ENCODE measurements at regions not wholly inside any gene's neighbourhood (a gene's known extent, or its start where the extent isn't known, plus 50 kb on each side); places are given as distances from the start of the nearest gene placed in this dataset.
"Not testable (repeated sequence)": the region's sequence is repeated elsewhere in the genome, so short reads cannot be mapped to it uniquely, and the experiment has no call there.

GRCh38 chr1:194629011-194629410 lies 1442.6 kb upstream of the B3GALT2 start:
- no peak overlapping the region for H3K4me3 ChIP-seq (ENCODE audit: low read depth, low read length)
- no peak for TF ChIP-seq CTCF (IDR thresholded peaks at IDR 0.05; ENCODE audit: insufficient read depth, low read length)
- DNase-seq (ENCODE audit: low read depth) = no peak

GRCh38 chr1:194624833-194625232 lies 1438.4 kb upstream of the B3GALT2 start:
- no peak overlapping the region for H3K4me3 ChIP-seq (ENCODE audit: low read depth, low read length)
- no peak for DNase-seq (ENCODE audit: low read depth)
- no peak for TF ChIP-seq CTCF (IDR thresholded peaks at IDR 0.05; ENCODE audit: insufficient read depth, low read length)

- H3K4me3 ChIP-seq (ENCODE audit: low read depth, low read length) = no peak overlapping the region
- no peak for TF ChIP-seq CTCF (IDR thresholded peaks at IDR 0.05; ENCODE audit: insufficient read depth, low read length)
- no peak for DNase-seq (ENCODE audit: low read depth)
These were observed 1431.7 kb upstream of the B3GALT2 start for GRCh38 chr1:194618101-194618500.

- H3K4me3 ChIP-seq (ENCODE audit: low read depth, low read length); DNase-seq (ENCODE audit: low read depth): not testable (repeated sequence)
These were observed 1430.9 kb upstream of the B3GALT2 start for GRCh38 chr1:194617272-194617671.

- no peak overlapping the region for H3K4me3 ChIP-seq (ENCODE audit: low read depth, low read length)
- no peak for DNase-seq (ENCODE audit: low read depth)
- no peak for TF ChIP-seq CTCF (IDR thresholded peaks at IDR 0.05; ENCODE audit: insufficient read depth, low read length)
These were observed 1430.4 kb upstream of the B3GALT2 start for GRCh38 chr1:194616835-194617234.

GRCh38 chr1:194602184-194602583 lies 1415.8 kb upstream of the B3GALT2 start:
- TF ChIP-seq CTCF (IDR thresholded peaks at IDR 0.05; ENCODE audit: insufficient read depth, low read length) = no peak
- no peak for DNase-seq (ENCODE audit: low read depth)
- H3K4me3 ChIP-seq (ENCODE audit: low read depth, low read length) = no peak overlapping the region

- no peak for TF ChIP-seq CTCF (IDR thresholded peaks at IDR 0.05; ENCODE audit: insufficient read depth, low read length)
- no peak for DNase-seq (ENCODE audit: low read depth)
- H3K4me3 ChIP-seq (ENCODE audit: low read depth, low read length) = no peak overlapping the region
These were observed 1414.3 kb upstream of the B3GALT2 start for GRCh38 chr1:194600716-194601115.
